Neuron (in vitro differentiated cells): ENCODE measurements at regions not wholly inside any gene's neighbourhood (a gene's known extent, or its start where the extent isn't known, plus 50 kb on each side); places are given as distances from the start of the nearest gene placed in this dataset.
"Not testable (repeated sequence)": the region's sequence is repeated elsewhere in the genome, so short reads cannot be mapped to it uniquely, and the experiment has no call there.

Experiments
- H2AFZ ChIP-seq: one replicate; pipeline ENCODE4 v1.6.1; 2013; ENCODE audit warnings: low read depth, mild to moderate bottlenecking, inconsistent platforms, low read length, moderate library complexity
- H3K27me3 ChIP-seq: one replicate; pipeline ENCODE4 v1.6.1; 2013; ENCODE audit warnings: low read length; ENCODE audit not compliant: insufficient read depth
- H3K36me3 ChIP-seq: one replicate; pipeline ENCODE4 v1.6.1; 2013; ENCODE audit warnings: low read length; ENCODE audit not compliant: insufficient read depth
- H3K4me1 ChIP-seq: one replicate; pipeline ENCODE4 v1.6.1; 2013; ENCODE audit warnings: low read length; ENCODE audit not compliant: insufficient read depth
- H3K4me3 ChIP-seq: 2 replicates; pipeline ENCODE4 v1.5.1; 2013; ENCODE audit warnings: mild to moderate bottlenecking, low read length, moderate library complexity
- H3K9me3 ChIP-seq: one replicate; pipeline ENCODE4 v1.6.1; 2013; ENCODE audit warnings: low read length

DNA sequence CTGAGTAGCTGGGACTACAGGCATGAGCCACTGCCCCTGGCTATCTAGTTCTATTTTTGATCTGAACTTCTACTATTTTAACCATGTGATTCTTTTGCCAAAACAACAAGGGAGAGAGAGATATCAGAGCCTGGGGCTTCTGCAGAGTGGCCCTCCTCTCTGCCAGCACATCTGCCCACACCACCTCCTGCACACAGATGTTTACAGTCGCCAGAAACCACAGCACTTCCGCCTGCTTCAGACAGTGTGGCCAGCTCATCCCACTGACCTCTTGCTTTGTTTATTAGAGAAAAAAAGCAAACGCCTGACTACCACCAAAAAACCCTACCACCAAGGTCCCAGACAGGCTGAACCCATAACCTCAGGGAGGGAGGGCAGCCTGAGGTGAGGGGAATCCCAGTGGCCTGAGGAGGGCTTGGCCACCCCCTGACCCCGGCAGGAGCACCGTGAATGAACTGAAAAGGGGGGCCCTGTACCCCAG is 85.9 kb upstream of the ABHD2 start:
- H3K4me3 ChIP-seq: no peak overlapping the region
- H3K4me1 ChIP-seq: peaks cover 4% of the 10 kb centered on the region
- H3K9me3 ChIP-seq: no peaks in the 10 kb centered on the region
- no peaks in the 10 kb centered on the region for H3K36me3 ChIP-seq
- no peak overlapping the region for H2AFZ ChIP-seq
- peaks cover 3% of the 10 kb centered on the region for H3K27me3 ChIP-seq

DNA sequence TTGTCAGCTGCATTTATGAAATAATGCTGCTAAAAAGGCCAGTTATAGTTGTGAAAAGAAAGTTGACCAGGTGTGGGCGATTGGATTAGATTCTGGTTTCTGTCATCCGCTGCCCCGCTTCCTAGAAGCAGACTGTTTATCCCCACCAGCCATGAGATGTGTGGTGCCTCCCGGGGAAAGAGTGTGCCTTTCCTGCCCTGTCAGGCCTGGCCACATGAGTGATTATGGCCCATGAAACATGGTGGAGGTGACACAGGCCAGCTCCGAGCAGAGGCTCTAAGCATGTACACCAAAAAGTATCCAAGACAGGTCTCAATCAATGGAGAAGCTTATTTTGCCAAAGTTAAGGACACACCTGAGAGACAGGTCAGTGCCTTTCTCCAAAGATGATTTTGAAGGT is 85.4 kb upstream of the ABHD2 start:
- Histone ChIP-seq H3K4me1 (peaks cover 4% of the 10 kb centered on the region), H2AFZ (no peak overlapping the region), H3K27me3 (peaks cover 3% of the 10 kb centered on the region), H3K36me3 (no peaks in the 10 kb centered on the region), H3K9me3 (no peaks in the 10 kb centered on the region), H3K4me3 (no peak overlapping the region)

- Histone ChIP-seq H3K36me3 (no peaks in the 10 kb centered on the region), H3K4me1 (peaks cover 4% of the 10 kb centered on the region), H3K27me3 (peaks cover 3% of the 10 kb centered on the region), H3K9me3 (no peaks in the 10 kb centered on the region), H3K4me3 (no peak overlapping the region), H2AFZ (no peak overlapping the region)
Measured at GRCh38 chr15:89003865-89004725, 84.2 kb upstream of the ABHD2 start.

DNA sequence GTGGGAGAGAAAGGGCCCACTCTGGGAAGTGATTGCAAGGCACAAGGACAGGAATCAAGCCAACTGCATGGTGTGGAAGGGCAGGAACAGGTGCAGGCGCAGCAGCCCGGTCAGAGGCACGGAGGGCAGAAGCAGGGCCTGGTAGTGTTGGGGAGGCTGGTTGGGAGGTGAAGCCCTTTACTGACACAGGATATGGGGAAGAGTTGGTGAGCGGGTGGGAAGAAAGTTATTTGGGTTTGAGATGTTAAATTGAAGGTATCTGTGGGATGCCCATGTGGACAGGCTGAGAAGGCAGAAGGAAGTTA is 83.6 kb upstream of the ABHD2 start:
- peaks cover 5% of the 10 kb centered on the region for H3K27me3 ChIP-seq
- no peaks in the 10 kb centered on the region for H3K36me3 ChIP-seq
- H3K4me1 ChIP-seq: peaks cover 4% of the 10 kb centered on the region
- H2AFZ ChIP-seq: no peak overlapping the region
- no peak overlapping the region for H3K4me3 ChIP-seq
- H3K9me3 ChIP-seq: no peaks in the 10 kb centered on the region

DNA sequence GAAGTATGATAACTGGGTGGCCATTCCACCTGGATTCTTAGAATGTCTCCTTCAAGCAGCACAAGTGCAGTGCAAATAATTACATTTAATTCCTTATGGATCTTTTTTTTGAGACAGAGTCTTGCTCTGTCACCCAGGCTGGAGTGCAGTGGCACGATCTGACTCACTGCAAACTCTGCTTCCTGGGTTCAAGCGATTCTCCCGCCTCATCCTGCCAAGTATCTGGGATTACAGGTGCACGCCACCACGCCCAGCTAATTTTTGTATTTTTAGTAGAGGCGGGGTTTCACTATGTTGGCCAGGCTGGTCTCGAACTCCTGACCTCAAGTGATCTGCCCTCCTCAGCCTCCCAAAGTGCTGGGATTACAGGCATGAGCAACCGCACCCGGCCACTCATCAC is 80.7 kb upstream of the ABHD2 start:
- not testable (repeated sequence) for H3K36me3 ChIP-seq, H3K4me3 ChIP-seq, H3K9me3 ChIP-seq, H3K4me1 ChIP-seq, H3K27me3 ChIP-seq, H2AFZ ChIP-seq

GRCh38 chr15:89007989-89008388 is 80.3 kb upstream of the ABHD2 start:
- Histone ChIP-seq H3K27me3 (peaks cover 5% of the 10 kb centered on the region), H3K36me3 (no peaks in the 10 kb centered on the region), H3K4me1 (no peaks in the 10 kb centered on the region), H2AFZ (no peak overlapping the region), H3K4me3 (no peak overlapping the region), H3K9me3 (no peaks in the 10 kb centered on the region)

GRCh38 chr15:89009080-89009479 is 79.2 kb upstream of the ABHD2 start:
- H3K9me3 ChIP-seq: no peaks in the 10 kb centered on the region
- peaks cover 5% of the 10 kb centered on the region for H3K27me3 ChIP-seq
- no peak overlapping the region for H2AFZ ChIP-seq
- H3K4me3 ChIP-seq: no peak overlapping the region
- no peaks in the 10 kb centered on the region for H3K36me3 ChIP-seq
- H3K4me1 ChIP-seq: no peaks in the 10 kb centered on the region

DNA sequence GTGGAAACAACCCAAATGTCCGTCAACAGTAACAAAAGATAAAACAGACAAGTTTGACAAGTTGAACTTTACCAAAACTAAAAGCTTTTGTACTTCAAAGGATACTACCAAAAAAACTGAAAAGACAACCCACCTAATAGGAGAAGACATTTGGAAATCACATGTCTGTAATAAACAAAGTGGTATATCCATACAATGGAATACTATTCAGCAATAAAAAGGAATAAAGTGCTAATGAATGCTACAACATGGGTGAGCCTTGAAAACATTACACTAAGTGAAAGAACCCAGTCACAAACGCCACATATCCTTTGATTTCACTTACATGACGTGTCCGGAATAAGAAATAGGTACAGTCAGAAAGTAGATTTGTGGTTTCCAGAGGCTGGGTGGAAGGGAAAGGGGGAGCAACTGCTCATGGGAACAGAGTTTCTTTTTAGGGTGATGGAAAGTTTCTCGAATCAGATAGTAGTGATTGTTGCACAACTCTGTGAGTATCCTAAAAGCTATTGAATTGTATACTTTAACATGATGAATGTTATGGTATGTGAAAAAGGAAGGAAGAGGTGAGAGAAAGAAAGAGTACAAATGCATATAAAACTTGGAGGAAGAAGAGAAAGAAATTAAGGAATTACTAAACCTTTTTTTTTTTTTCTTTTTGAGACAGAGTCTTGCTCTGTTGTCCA is 72.7 kb upstream of the ABHD2 start:
- H3K9me3 ChIP-seq: peaks cover 1% of the 10 kb centered on the region
- no peak overlapping the region for H2AFZ ChIP-seq
- peaks cover 4% of the 10 kb centered on the region for H3K27me3 ChIP-seq
- H3K36me3 ChIP-seq: no peaks in the 10 kb centered on the region
- H3K4me1 ChIP-seq: peaks cover 2% of the 10 kb centered on the region
- H3K4me3 ChIP-seq: no peak overlapping the region

DNA sequence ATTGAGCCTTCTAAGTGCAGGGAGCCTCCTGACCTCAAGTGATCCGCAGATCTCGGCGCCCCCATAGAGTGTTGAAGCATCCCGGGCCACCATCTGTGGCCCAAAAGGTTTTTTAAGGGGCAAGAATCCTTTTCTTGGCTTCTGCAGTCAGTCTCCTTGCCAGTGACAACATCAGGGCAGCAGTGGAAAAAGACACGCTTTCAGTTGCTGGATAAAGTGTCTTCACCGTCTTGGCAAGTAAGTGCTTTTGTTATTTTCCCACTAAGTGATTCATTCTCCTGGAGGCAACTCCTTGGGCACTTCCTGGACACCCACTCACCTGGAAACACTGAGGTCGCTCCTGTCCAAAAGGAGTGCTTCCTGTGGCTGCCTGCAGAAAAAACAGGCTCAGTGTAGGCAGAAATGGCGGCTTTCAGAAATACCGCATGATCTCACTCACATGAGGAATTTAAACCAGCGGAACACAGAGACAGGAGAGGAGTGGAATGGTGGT is 71.7 kb upstream of the ABHD2 start:
- peaks cover 2% of the 10 kb centered on the region for H3K4me1 ChIP-seq
- H3K9me3 ChIP-seq: peaks cover 1% of the 10 kb centered on the region
- peaks cover 4% of the 10 kb centered on the region for H3K27me3 ChIP-seq
- H3K4me3 ChIP-seq: no peak overlapping the region
- H2AFZ ChIP-seq: no peak overlapping the region
- H3K36me3 ChIP-seq: no peaks in the 10 kb centered on the region

DNA sequence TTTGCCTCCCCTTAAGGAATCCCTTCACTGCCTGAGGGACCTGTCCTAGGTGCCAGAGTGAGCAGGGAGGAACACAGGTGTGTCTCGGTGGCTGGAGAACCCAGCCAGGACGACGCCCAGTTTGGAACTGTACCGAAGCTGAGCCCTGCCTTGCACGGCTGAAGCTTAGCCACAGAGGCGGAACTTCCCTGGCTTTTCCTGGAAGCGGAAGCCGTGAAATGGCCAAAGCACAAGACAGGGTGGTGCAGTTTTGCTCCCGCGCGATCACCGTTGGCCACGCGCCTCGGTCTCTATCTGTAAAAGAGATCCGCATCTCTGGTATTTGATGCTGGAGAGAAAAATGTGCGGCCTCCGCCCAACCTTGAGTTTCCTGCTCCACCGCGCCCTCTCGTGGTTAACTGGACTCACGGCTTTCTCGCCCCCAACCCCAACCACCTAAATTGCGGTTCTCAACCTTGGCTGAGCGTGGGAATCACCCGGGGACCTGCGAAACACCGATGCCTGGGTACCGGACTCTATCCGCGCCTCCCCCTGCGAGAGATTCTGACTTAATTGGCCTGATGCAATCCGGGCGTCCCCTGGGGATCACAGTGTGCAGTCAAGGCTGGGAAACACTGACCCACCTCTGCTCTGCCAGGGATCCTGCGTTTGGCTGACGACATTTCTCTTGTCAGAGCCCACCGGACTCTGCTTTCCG is 70.7 kb upstream of the ABHD2 start:
- H3K4me1 ChIP-seq: peaks cover 2% of the 10 kb centered on the region
- peak overlapping the region; percentile 13 for H2AFZ ChIP-seq
- H3K4me3 ChIP-seq: peak overlapping the region; percentile 21
- peaks cover 4% of the 10 kb centered on the region for H3K27me3 ChIP-seq
- peaks cover 1% of the 10 kb centered on the region for H3K9me3 ChIP-seq
- H3K36me3 ChIP-seq: no peaks in the 10 kb centered on the region

DNA sequence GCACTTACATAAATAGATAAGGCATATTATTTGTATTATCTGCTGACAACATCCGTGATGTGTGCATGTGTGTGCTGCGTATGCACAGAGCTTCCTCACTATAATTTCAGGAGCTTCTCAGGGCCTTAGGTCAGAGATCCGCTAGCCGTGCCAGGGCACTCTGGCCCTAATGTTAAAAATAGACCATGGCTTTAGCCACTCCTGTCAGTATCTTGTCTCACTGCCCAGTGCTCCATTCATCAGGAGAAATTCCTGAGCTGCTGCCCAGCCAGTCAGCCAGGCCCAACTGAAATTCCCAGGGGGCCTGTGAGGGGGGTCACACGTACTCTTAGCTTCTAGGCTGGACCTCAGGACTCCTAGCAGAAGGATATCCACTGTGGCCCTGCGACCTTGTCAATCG is 70.0 kb upstream of the ABHD2 start:
- H3K4me3 ChIP-seq: no peak overlapping the region

GRCh38 chr15:89019436-89019835 is 68.8 kb upstream of the ABHD2 start:
- peaks cover 2% of the 10 kb centered on the region for H3K4me1 ChIP-seq
- no peak overlapping the region for H2AFZ ChIP-seq
- peaks cover 1% of the 10 kb centered on the region for H3K9me3 ChIP-seq
- H3K4me3 ChIP-seq: no peak overlapping the region
- H3K36me3 ChIP-seq: no peaks in the 10 kb centered on the region
- peaks cover 4% of the 10 kb centered on the region for H3K27me3 ChIP-seq

More for the DNA sequence above, 70.0 kb upstream of the ABHD2 start:
- Histone ChIP-seq H3K27me3 (peaks cover 4% of the 10 kb centered on the region), H3K4me1 (peaks cover 2% of the 10 kb centered on the region), H3K9me3 (peaks cover 1% of the 10 kb centered on the region), H3K36me3 (no peaks in the 10 kb centered on the region), H2AFZ (no peak overlapping the region)

DNA sequence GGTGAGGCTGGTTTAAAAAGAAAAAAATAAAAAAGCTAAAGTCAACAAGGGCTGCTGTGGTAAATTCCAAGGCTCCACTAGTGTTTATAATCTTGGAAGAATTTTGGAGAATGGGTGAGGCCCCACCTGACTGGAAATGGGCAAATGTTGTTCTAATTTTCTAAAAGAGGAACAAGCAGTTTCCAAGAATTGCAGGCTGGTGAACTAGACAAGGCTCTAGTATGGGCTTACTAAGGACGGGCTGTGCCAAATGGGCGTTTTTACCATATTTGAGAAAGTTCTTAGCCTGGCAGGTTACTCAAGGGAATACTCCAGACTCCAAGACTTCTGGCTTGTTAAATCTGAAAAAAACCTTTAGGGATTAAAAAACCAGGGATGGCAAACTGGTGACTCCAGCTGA is 67.0 kb upstream of the ABHD2 start:
- Histone ChIP-seq H2AFZ (no peak overlapping the region), H3K9me3 (no peaks in the 10 kb centered on the region), H3K4me1 (peaks cover 2% of the 10 kb centered on the region), H3K36me3 (no peaks in the 10 kb centered on the region), H3K27me3 (peaks cover 4% of the 10 kb centered on the region), H3K4me3 (no peak overlapping the region)
